Thyroid gland (tissue), 4 donors: ENCODE measurements at regions not wholly inside any gene's neighbourhood (a gene's known extent, or its start where the extent isn't known, plus 50 kb on each side); places are given as distances from the start of the nearest gene placed in this dataset.

Experiments used
- CTCF ChIP-seq, 6 experiments: fragments of 200-600 bp in 3 of 6; fragments of 450-650 bp in 3 of 6; sonication (generic) in 3 of 6; IDR thresholded peaks; one replicate each; pipeline ENCODE4 v1.5.1; 2016 to 2019; ENCODE audit warnings: antibody characterized with exemption in 6 of 6, mild to moderate bottlenecking in 2 of 6, inconsistent platforms in 1 of 6, moderate library complexity in 1 of 6
- POLR2A ChIP-seq, 2 donors: fragments of 450-650 bp; IDR thresholded peaks; one replicate each; pipeline ENCODE4 v1.6.1; 2017; ENCODE audit warnings: antibody characterized with exemption in 2 of 2, mild to moderate bottlenecking in 2 of 2, moderate library complexity in 1 of 2

GRCh38 chr4:125244848-125245450 is 69.8 kb upstream of the FAT4 start:
- TF ChIP-seq CTCF (IDR thresholded peaks at IDR 0.05) (peak in 4 of 6 experiments; percentile 4 to 50 (median 42)), POLR2A (IDR thresholded peaks at IDR 0.05) (no peak)
